ENCODE measurements at regions not wholly inside any gene's neighbourhood (a gene's known extent, or its start where the extent isn't known, plus 50 kb on each side); places are given as distances from the start of the nearest gene placed in this dataset.

DNA sequence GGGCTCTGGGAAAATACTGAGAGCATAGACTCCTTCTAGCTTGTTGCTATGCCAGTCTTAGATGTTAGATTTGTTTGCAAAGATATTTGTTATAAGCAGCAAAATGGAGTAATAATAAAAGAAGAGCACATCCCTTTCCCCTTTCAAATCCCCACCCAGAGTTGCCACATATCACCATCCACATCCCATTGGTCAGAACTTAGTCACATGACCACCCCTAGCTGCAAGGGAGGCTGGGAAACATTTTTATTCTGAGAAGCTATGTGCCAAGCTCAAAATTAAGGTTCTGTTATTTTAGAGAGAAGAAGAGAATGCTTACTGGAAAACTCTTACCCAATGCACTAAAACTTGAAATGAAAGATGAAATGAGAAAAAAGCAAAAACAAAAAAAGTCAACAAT lies 193.9 kb upstream of the MVB12B start:
- Histone ChIP-seq H3K4me1 (no peaks in the 10 kb centered on the region), H3K4me2 (no peak overlapping the region), H3K27me3 (no peaks in the 10 kb centered on the region)

GRCh38 chr9:126144196-126144595 lies 182.4 kb upstream of the MVB12B start:
- Histone ChIP-seq H4K20me1 (no peaks in the 10 kb centered on the region), H3K27ac (peak overlapping the region; percentile 96), H3K4me3 (peak overlapping the region; percentile 66), H3K27me3 (no peaks in the 10 kb centered on the region), H3K4me2 (peak overlapping the region; percentile 93), H3K4me1 (peaks cover 65% of the 10 kb centered on the region), H3K9ac (peak overlapping the region; percentile 36; the same call in 1 of the 2 replicates), H3K36me3 (peaks cover 7% of the 10 kb centered on the region; the same call in 1 of the 2 replicates), H3K9me3 (peaks cover 34% of the 10 kb centered on the region)
- TF ChIP-seq Cebpa-rat (IDR thresholded peaks at IDR 0.05) = no peak

More for the DNA sequence above, 193.9 kb upstream of the MVB12B start:
- Histone ChIP-seq H3K27ac (no peak overlapping the region), H3K9me3 (peaks cover 54% of the 10 kb centered on the region), H3K36me3 (peaks cover 59% of the 10 kb centered on the region), H3K4me3 (no peak overlapping the region), H3K9ac (no peak overlapping the region), H4K20me1 (no peaks in the 10 kb centered on the region)
- TF ChIP-seq Cebpa-rat (IDR thresholded peaks at IDR 0.05) = no peak

DNA sequence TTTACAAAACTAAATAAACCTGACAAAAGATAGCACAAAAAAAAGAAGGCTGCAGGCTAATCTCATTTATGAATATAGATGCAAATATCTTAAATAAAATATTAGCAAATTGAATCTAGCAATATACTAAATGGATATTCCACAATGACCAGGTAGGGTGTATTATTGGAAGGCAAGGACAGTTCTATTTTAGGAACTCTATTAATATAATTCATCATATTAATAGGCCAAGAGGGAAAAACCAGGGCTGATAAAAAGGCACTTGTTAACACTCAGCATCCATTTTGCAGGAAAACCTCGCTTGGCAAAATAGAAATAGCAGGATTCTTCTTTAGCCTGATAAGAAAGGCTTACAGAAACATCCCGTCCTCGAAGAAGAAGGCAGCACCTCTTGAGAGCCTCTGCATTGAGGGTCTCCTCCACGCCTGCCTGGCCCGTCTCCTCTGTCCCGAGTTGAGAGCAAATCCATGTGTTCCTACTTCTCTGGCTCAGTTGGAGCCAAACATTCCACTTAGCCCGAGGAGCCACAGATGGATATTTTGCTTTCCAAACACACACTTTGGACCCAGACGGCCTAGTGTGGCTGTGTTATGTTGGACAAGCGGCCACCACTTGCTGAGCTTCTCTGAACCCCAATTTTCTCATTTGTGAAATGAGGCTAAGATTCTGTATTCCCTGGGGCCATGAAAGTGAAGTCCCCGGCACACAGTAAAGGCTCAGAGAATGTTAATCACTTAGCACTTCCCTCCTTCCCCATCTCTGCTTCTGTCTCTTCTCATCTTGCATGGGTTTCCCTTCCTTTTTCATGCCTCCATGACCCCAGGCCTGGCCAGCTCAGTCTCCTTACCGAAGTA lies 181.8 kb upstream of the MVB12B start:
- Histone ChIP-seq H3K27me3 (no peaks in the 10 kb centered on the region), H3K4me1 (peaks cover 71% of the 10 kb centered on the region), H3K27ac (peak overlapping the region; percentile 96), H4K20me1 (no peaks in the 10 kb centered on the region), H3K9ac (peak overlapping the region; percentile 89), H3K4me3 (peak overlapping the region; percentile 66), H3K4me2 (peak overlapping the region; percentile 93), H3K9me3 (peaks cover 28% of the 10 kb centered on the region), H3K36me3 (peaks cover 5% of the 10 kb centered on the region; the same call in 1 of the 2 replicates)
- TF ChIP-seq Cebpa-rat (IDR thresholded peaks at IDR 0.05) = no peak

DNA sequence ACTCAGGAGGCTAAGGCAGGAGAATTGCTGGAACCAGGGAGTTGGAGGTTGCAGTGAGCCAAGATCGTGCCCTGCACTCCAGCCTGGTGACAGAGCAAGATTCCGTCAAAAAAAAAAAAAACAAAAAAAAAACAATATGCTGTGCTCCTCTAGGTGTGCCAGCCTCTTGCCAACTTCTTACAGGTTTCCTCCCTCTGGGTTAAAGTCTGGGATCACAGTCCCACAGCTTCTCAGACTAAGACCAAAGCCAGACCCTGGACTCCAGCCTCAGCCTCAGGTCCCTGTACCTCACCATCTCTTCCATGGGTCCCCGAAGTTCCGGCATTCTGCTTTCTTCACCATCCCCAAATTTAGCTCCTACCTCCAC lies 180.8 kb upstream of the MVB12B start:
- Histone ChIP-seq H3K9me3 (peaks cover 23% of the 10 kb centered on the region), H3K4me1 (peaks cover 82% of the 10 kb centered on the region), H4K20me1 (no peaks in the 10 kb centered on the region), H3K4me2 (peak overlapping the region; percentile 93), H3K27me3 (no peaks in the 10 kb centered on the region), H3K9ac (peak overlapping the region; percentile 89), H3K4me3 (peak overlapping the region; percentile 66), H3K27ac (peak overlapping the region; percentile 96), H3K36me3 (peaks cover 5% of the 10 kb centered on the region; the same call in 1 of the 2 replicates)
- TF ChIP-seq Cebpa-rat (IDR thresholded peaks at IDR 0.05) = no peak

DNA sequence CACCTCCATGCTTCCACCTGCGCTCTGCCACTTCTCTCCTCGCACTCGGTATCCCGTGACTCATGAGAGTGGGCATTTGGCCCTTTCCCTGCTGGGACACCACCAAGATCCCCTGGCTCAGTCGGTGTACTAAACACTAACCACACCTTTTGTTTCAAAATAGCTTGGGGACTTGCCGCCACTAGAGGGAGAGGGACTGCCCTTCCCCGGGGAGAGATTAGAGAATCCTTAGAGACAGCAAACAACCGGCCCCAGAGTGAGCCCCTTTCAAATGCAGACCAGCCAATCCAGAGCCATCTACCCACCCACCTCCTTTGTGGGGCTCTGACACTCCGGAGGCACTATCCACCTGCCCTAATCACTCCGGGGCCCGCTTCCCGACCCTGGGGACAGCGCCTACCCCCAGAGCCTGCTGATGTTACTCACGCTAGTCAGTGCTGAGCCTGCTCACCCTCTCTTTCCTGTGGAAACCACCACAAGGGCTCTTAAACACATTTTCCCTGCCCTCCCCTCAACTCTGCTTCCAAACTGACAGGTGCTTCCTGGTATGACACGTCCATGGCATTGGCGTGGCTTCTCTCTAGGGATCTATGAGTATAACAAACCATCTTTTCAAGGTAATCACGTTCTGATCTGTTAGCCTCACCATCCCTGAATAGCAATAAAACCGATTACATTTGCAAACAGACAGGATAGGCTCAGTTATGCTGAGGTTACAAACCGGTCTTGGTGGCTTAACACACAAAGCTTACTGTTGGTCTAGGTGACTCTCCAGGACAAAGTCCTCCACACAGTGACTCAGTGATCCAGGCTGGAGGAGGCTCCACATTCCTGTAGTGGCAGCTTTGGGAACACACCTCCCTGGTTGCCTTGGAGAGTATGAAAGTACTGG lies 180.1 kb upstream of the MVB12B start:
- Histone ChIP-seq H3K4me2 (peak overlapping the region; percentile 93), H3K27ac (peak overlapping the region; percentile 96), H3K9me3 (peaks cover 18% of the 10 kb centered on the region), H3K36me3 (peaks cover 1% of the 10 kb centered on the region; the same call in 1 of the 2 replicates), H3K4me1 (peaks cover 88% of the 10 kb centered on the region), H3K27me3 (no peaks in the 10 kb centered on the region), H3K9ac (peak overlapping the region; percentile 89), H4K20me1 (no peaks in the 10 kb centered on the region), H3K4me3 (peak overlapping the region; percentile 66)
- no peak for TF ChIP-seq Cebpa-rat (IDR thresholded peaks at IDR 0.05)

DNA sequence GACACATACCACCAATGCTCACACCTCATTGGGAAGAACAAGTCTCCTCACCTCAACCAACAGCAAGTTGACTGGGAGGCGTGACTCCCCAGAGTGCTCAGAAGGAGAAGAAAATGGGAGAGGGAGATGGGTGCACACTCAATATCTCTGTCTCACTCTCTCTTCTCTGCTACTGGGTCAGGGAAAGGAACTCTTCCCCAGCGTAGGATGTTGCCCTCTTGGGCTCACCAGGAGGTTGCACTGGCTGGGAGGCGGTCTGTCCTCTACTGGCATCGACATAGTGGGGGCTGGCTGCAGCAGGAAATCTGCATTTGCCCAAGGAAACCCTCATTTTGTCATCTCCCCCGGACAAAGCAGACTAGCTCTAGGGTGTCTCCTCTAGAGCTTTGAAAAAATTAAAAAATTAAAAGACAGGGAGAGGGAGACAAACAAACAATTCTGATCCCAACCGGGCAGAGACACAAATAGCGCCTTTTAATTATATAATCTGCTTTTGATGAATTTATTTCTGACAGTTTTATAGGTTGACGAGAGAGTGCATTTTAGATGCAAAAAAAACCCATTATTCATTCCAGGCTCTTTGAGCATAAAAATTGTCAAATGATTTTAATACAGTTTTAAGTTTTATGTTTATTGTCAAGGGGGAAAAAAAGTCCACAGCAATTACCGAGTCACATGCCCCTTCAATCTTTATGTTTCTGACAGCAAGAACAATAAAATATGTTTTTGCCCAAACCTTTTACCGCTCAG lies 179.3 kb upstream of the MVB12B start:
- no peak for TF ChIP-seq Cebpa-rat (IDR thresholded peaks at IDR 0.05)
- peak overlapping the region; percentile 93 for H3K4me2 ChIP-seq
- H4K20me1 ChIP-seq = no peaks in the 10 kb centered on the region
- peak overlapping the region; percentile 66 for H3K4me3 ChIP-seq
- H3K27ac ChIP-seq = peak overlapping the region; percentile 96
- no peaks in the 10 kb centered on the region for H3K27me3 ChIP-seq
- peaks cover 97% of the 10 kb centered on the region for H3K4me1 ChIP-seq
- H3K36me3 ChIP-seq = no peaks in the 10 kb centered on the region; the same call in 1 of the 2 replicates
- H3K9ac ChIP-seq = peak overlapping the region; percentile 89
- peaks cover 9% of the 10 kb centered on the region; the same call in 1 of the 2 replicates for H3K9me3 ChIP-seq

DNA sequence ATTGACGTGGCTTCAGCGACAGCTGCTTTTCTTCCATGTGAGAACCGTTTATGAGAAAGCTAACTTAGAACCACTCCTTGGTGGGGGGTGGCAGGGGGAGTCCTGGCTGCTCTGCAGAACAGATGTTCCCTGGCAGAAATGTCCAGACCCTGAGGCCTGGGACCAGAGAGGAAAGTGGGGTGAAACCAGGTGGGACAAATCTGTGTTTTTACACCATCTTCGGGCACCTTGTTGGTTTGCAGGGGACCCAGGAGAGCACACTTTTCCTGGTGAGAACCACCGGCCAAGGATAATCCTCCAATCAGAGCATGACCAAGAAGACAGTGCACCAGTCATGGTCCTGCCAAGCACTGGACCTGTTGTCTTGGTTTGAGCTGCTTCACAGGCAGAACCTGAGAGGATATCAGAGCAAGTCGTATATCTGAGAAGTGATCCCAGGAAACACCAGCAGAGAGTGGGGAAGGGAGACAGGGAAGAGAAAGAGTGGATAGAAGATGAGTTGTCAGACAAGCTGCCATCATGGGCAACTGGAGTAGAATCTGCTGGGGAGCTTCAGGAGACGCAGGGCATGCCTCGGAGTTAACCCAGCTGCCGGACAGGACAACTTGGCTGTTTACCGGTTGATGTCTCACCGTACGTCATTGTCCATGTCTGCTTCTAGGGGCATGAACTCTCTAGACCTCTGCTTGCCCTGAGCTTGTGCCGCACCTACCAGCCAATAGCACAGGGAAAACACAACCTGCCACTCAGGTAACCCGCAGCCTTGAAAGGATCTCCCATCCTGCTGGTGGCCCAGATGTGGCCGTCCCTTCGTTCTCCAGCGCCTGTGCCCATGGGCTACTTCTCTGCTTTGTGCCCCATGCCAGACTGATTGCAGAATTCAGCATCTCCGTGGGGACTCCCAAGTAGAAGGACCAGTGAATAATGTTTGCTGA lies 178.4 kb upstream of the MVB12B start:
- Histone ChIP-seq H3K36me3 (no peaks in the 10 kb centered on the region), H3K4me3 (no peak overlapping the region), H3K4me2 (peak overlapping the region; percentile 93), H3K4me1 (peaks cover 94% of the 10 kb centered on the region), H3K9me3 (peaks cover 1% of the 10 kb centered on the region; the same call in 1 of the 2 replicates), H3K27me3 (no peaks in the 10 kb centered on the region), H3K9ac (peak overlapping the region; percentile 89), H4K20me1 (no peaks in the 10 kb centered on the region), H3K27ac (peak overlapping the region; percentile 96)
- no peak for TF ChIP-seq Cebpa-rat (IDR thresholded peaks at IDR 0.05)

GRCh38 chr9:126148994-126149393 lies 177.6 kb upstream of the MVB12B start:
- Histone ChIP-seq H3K9ac (peak overlapping the region; percentile 89; the same call in 1 of the 2 replicates), H3K4me2 (peak overlapping the region; percentile 93), H3K27ac (peak overlapping the region; percentile 96)

More at GRCh38 chr9:126148994-126149393, 177.6 kb upstream of the MVB12B start:
- no peaks in the 10 kb centered on the region for H3K27me3 ChIP-seq
- no peak for TF ChIP-seq Cebpa-rat (IDR thresholded peaks at IDR 0.05)
- H3K9me3 ChIP-seq = no peaks in the 10 kb centered on the region
- H3K4me3 ChIP-seq = no peak overlapping the region
- H3K36me3 ChIP-seq = no peaks in the 10 kb centered on the region
- no peaks in the 10 kb centered on the region for H4K20me1 ChIP-seq
- peaks cover 92% of the 10 kb centered on the region for H3K4me1 ChIP-seq

All from BLaER1 (cell line).